ENCODE measurements at regions not wholly inside any gene's neighbourhood (a gene's known extent, or its start where the extent isn't known, plus 50 kb on each side); places are given as distances from the start of the nearest gene placed in this dataset.
"Not testable (repeated sequence)": the region's sequence is repeated elsewhere in the genome, so short reads cannot be mapped to it uniquely, and the experiment has no call there.

DNA sequence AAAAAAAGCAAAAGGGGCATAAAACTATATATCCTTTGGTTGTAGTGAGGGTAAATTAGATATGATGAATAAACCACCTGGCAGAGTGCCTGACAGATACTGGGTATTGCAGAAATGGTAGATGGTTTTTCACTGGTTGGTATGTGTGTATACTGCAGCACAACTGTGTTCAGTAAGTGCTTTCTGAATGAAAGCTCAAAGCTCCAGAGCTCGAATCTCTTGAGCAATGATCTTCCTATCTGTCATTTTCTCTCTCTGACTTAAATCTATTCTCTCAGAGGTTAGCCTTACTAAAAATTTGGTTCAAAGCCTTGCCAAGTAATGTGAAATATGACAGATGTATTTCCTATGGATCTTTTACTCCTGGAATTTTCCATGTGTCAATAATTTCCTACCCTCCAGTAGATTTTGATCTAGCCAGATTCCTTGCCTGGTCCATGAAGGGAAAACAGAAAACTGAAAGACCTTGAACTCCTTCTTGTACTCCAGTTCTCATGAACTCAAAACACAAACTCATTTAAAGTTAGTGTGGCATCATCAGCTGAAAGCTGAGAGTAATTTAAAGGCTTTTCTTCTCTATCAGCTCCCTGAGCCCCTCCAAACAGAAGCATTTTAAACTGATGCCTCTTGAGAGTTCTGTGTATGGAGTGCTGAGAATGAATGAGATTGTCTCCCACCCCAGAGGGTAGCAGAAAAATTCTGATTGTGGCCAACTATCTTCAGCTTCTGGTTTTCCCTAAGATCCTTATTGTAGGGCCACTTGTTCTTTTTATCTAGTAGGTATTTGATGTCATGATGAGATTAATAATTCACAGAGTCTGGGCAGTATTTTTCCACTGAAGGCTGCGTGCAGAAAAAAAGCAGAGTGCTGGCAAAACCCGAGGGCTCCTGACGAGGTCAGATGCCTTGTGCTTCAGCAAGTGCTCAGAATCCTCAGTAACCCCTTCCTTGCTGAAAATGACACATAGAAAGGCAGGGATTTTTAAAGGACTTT is 363.4 kb upstream of the BOD1L1 start:
- in situ Hi-C loops (cut with HindIII; ENCODE audit: low pct_ligation_motif_present, low pct_unique_long_range_greater_than_20kb, low sequenced_read_pairs): no loop called here
- DNase-seq: peak; percentile 84

GRCh38 chr4:13992041-13992440 is 364.5 kb upstream of the BOD1L1 start:
- in situ Hi-C loops (cut with HindIII; ENCODE audit: low pct_ligation_motif_present, low pct_unique_long_range_greater_than_20kb, low sequenced_read_pairs): no loop called here

GRCh38 chr4:13992975-13993520 is 365.5 kb upstream of the BOD1L1 start:
- no peak for DNase-seq
- in situ Hi-C loops (cut with HindIII; ENCODE audit: low pct_ligation_motif_present, low pct_unique_long_range_greater_than_20kb, low sequenced_read_pairs): no loop called here

More at GRCh38 chr4:13992041-13992440, 364.5 kb upstream of the BOD1L1 start:
- no peak for DNase-seq

- in situ Hi-C loops (cut with HindIII; ENCODE audit: low pct_ligation_motif_present, low pct_unique_long_range_greater_than_20kb, low sequenced_read_pairs): no loop called here
- DNase-seq: peak; percentile 31
These were observed 366.5 kb upstream of the BOD1L1 start for GRCh38 chr4:13994016-13994415.

DNA sequence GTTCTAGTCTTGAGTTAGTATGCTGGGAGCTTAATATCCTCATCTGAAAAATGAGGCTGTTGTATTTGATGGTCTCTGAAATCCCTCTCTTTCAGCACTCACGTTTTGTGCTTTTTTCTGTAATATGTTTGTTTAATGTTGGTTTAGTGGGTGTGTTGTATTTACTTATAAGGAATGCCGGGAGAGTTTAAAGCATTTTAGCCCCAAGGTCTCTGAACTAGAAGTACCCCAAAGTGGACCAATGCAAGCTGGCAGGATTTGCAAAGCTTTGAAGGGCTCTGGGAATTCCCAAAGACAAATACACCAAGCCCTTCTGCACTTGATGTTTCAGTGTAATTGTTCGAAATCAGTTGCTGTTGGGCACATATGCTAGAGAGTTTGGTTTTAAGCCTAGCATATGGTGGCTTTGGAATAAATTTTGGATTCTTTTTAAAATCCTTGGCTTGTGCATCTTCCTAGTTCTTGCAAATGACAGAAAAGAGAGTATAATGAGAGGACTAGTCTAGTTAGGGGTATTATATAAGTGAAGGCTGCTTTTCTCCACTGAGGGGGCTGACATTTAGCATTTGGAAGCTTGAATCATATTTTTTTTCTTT is 371.4 kb upstream of the BOD1L1 start:
- in situ Hi-C loops (cut with HindIII; ENCODE audit: low pct_ligation_motif_present, low pct_unique_long_range_greater_than_20kb, low sequenced_read_pairs): no loop called here

GRCh38 chr4:14000091-14000814 is 372.7 kb upstream of the BOD1L1 start:
- DNase-seq: no peak
- in situ Hi-C loops (cut with HindIII; ENCODE audit: low pct_ligation_motif_present, low pct_unique_long_range_greater_than_20kb, low sequenced_read_pairs): no loop called here

More for the DNA sequence above, 371.4 kb upstream of the BOD1L1 start:
- no peak for DNase-seq

- DNase-seq; in situ Hi-C loops (cut with HindIII; ENCODE audit: low pct_ligation_motif_present, low pct_unique_long_range_greater_than_20kb, low sequenced_read_pairs): not testable (repeated sequence)
These were observed 374.8 kb upstream of the BOD1L1 start for GRCh38 chr4:14002331-14002730.

- in situ Hi-C loops (cut with HindIII; ENCODE audit: low pct_ligation_motif_present, low pct_unique_long_range_greater_than_20kb, low sequenced_read_pairs): no loop called here
- DNase-seq: no peak
These were observed 381.0 kb upstream of the BOD1L1 start for GRCh38 chr4:14008494-14008893.

DNA sequence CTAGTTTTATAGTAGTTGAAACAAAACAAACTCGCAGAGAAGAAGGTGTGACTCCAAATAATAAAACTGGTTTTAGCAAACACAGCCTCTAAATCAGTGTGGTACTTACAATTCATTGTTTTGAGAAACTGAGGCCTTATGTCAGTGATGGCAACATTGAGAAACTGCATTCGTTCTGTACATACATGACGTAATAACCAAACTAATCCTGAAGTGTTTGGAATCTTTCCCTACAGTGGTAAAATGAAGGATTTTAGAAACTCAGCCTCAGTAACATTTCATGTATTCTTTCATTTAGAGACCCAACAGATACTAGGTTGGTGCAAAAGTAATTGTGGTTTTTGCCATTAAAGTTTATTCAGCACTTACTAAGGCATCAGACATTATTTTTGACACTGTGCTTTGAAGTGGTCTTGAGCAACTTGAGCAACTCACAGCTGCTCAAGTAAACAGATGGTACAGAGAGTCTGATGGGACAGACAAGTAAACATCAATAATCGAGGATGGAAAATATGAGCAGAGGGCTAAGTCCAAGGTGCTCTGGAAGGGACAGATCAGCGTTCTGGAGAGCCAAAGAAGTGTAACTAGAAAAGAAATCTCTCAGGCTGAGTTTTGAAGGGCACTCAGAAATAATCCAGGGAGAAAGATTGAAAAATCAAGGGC is 390.8 kb upstream of the BOD1L1 start:
- no peak for DNase-seq
- in situ Hi-C loops (cut with HindIII; ENCODE audit: low pct_ligation_motif_present, low pct_unique_long_range_greater_than_20kb, low sequenced_read_pairs): no loop called here

DNA sequence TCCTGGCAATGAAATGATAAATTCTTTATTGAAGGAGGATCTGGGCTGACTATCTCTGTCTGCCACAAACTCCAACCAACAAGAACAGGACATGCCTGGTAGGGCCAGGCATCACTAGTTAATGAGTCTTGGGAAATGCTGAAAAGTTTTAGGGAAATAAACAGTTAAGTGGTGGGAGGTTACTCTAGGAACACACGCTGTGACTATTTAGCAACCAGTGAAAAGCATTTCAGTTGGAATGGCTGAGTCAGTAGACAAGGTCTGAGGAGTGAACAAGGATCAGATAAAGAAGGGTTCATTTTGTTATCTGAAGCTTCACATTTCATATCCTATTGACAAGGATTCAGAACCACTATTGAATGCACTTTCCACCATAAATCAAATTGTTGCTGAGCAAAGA is 394.9 kb upstream of the BOD1L1 start:
- DNase-seq: no peak
- in situ Hi-C loops (cut with HindIII; ENCODE audit: low pct_ligation_motif_present, low pct_unique_long_range_greater_than_20kb, low sequenced_read_pairs): no loop called here

- in situ Hi-C loops (cut with HindIII; ENCODE audit: low pct_ligation_motif_present, low pct_unique_long_range_greater_than_20kb, low sequenced_read_pairs): no loop called here
- DNase-seq: no peak
These were observed 395.5 kb upstream of the BOD1L1 start for GRCh38 chr4:14023036-14023435.

- no peak for DNase-seq
These were observed 396.4 kb upstream of the BOD1L1 start for GRCh38 chr4:14023896-14024295.

GRCh38 chr4:14025111-14025510 is 397.6 kb upstream of the BOD1L1 start:
- no peak for DNase-seq
- in situ Hi-C loops (cut with HindIII; ENCODE audit: low pct_ligation_motif_present, low pct_unique_long_range_greater_than_20kb, low sequenced_read_pairs): no loop called here

More at GRCh38 chr4:14023896-14024295, 396.4 kb upstream of the BOD1L1 start:
- in situ Hi-C loops (cut with HindIII; ENCODE audit: low pct_ligation_motif_present, low pct_unique_long_range_greater_than_20kb, low sequenced_read_pairs): no loop called here

DNA sequence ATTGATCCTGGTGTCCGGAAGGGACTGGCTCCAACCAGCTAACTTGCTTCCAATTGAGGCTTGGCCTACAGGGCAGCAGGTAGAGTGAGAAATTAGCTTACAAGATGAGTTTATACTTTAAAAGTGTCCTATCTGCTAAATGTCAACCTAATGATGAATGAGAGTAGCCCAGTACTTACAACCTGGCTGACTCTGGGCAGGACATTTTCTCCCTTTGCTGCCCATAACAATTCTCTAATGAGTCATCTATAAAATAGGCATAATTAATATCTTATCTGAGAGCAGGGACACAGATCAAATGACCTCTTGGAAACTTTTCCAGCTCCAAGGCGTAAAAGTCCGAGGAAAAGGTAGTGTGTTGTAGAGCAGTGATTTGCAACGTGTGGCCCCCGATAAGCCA is 398.4 kb upstream of the BOD1L1 start:
- no peak for DNase-seq
- in situ Hi-C loops (cut with HindIII; ENCODE audit: low pct_ligation_motif_present, low pct_unique_long_range_greater_than_20kb, low sequenced_read_pairs): no loop called here

GRCh38 chr4:14028862-14029261 is 401.3 kb upstream of the BOD1L1 start:
- in situ Hi-C loops (cut with HindIII; ENCODE audit: low pct_ligation_motif_present, low pct_unique_long_range_greater_than_20kb, low sequenced_read_pairs): no loop called here
- no peak for DNase-seq

DNA sequence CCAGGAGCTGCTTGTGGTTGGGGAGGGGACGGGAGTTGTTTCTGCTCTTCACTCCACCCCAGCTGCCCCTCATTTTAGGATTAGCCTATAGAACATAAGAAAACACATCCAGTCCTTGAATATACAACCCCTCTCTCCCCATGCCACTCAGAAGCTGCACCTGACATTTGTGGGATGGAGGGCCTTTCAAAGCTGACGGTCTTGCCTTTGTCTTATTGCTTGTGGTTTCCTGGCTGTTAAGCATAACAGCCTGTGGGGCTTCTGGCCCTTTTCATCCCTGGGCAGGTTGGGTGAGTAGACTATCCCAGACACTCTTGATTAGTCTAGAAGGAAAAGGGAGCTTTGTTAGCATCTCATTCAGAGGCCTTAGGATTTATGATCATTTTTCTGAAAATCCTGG is 407.6 kb upstream of the BOD1L1 start:
- in situ Hi-C loops (cut with HindIII; ENCODE audit: low pct_ligation_motif_present, low pct_unique_long_range_greater_than_20kb, low sequenced_read_pairs): no loop called here
- no peak for DNase-seq

DNA sequence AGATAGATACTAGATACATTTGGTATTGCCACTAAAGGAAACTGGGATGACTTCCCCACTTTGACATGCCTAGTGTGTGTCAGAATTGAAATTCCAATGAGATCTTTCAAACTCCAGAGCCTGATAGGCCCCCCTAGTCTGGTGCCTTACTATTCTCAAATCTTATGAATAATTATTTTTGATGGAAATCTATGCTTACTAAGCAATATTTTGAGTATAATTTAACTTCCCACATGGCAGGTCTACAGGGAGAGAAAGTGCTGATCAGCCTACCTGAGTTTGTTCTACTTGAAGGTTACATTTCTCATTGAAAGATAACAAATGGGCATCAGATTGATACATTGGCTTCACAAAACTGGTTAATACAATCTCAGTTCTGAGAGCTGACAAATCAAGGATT is 415.7 kb upstream of the BOD1L1 start:
- in situ Hi-C loops (cut with HindIII; ENCODE audit: low pct_ligation_motif_present, low pct_unique_long_range_greater_than_20kb, low sequenced_read_pairs): no loop called here
- DNase-seq: no peak

GRCh38 chr4:14046642-14047041 is 419.1 kb upstream of the BOD1L1 start:
- DNase-seq: no peak
- in situ Hi-C loops (cut with HindIII; ENCODE audit: low pct_ligation_motif_present, low pct_unique_long_range_greater_than_20kb, low sequenced_read_pairs): no loop called here

Measured in ACHN (cell line).